GM12873 (cell line): ENCODE measurements at regions not wholly inside any gene's neighbourhood (a gene's known extent, or its start where the extent isn't known, plus 50 kb on each side); places are given as distances from the start of the nearest gene placed in this dataset.

Experiments
- CTCF ChIP-seq: IDR thresholded peaks from 2 replicates; pipeline ENCODE4 v1.5.1; 2012; ENCODE audit warnings: low read depth, mild to moderate bottlenecking, moderate library complexity, low read length, control low read depth; ENCODE audit not compliant: insufficient read depth; ENCODE audit errors: missing control alignments

DNA sequence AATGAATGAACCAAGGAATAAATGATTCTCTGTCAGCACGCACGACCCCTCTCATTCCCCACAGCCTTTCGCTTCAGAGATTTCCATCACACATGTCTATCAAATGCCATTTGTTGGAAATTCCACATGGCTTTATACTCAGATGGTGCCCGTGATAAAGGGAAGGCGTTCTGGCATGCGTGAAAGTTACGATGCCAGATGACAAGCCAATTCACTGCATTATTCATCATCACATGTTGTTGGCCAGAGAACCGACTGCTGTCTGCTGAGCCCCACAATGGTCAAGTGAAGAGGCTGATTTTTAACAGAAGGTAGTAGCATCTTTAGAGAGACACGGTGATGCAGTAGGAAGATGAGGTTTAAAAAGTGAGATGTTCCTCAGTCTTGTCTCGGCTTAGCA, 74.1 kb upstream of the FRMD4B start:
- no peak for TF ChIP-seq CTCF

DNA sequence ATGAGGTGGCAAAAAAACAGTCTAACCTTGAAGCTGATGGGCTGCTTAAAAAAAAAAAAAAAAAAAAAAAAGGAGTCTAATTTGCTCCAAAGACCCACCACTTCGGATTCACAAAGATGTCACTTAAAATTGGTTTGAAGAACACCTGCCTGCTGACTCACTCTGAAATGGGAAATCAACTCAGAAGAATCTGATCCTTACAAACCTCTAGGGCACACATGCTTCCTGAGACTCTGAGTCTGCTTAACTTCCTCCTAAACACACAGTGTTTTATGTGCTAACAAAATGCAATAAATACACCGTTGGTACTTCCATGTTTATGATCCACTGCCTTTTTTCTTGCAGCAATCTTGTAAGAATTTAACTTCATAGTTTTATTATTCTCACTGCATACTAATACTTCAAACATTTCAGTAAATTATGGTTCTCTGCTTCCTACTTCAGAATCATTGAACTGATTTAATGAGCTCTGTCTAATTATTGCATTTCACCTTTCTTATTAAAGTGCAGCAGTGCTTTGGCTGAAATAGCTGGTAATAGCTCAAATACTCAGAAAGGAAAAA, 73.0 kb upstream of the FRMD4B start:
- no peak for TF ChIP-seq CTCF

- no peak for TF ChIP-seq CTCF
Measured at GRCh38 chr3:69456631-69457030, 70.7 kb upstream of the FRMD4B start.

DNA sequence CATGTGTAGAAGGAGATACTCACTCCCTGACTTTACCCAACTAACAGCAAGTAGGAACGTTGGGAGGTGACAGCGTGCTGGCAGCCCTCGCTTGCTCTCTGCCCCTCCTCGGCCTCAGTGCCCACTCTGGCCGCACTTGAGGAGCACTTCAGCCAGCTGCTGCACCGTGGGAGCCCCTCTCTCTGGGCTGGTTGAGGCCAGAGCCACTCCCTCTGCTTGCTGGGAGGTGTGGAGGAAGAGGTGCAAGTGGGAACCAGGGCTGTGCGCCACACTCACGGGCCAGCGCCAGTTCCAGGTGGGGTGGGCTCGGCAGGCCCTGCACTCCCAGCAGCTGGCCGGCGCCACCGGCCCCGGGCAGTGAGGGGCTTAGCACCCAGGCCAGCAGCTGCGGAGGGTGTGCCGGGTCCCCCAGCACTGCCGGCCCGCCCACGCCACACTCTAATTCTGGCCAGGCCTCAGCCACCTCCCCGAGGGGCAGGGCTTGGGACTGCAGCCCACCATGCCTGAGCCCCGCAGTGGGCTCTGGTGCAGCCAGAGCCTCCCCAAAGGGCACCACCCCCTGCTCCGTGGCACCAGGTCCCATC, 68.4 kb upstream of the FRMD4B start:
- no peak for TF ChIP-seq CTCF

- no peak for TF ChIP-seq CTCF
Measured at GRCh38 chr3:69452295-69452694, 66.4 kb upstream of the FRMD4B start.

- peak; percentile 19 for TF ChIP-seq CTCF
Measured at GRCh38 chr3:69451594-69451993, 65.7 kb upstream of the FRMD4B start.

GRCh38 chr3:69448877-69449276, 63.0 kb upstream of the FRMD4B start:
- no peak for TF ChIP-seq CTCF
